H1 (cell line): ENCODE measurements at regions not wholly inside any gene's neighbourhood (a gene's known extent, or its start where the extent isn't known, plus 50 kb on each side); places are given as distances from the start of the nearest gene placed in this dataset.

ENCODE experiments used
- TEAD4 ChIP-seq: IDR thresholded peaks from 2 replicates; pipeline ENCODE4 v1.6.1; 2012; ENCODE audit warnings: low read depth, low read length, inconsistent platforms, mixed read lengths
- TF ChIP-seq, protein P1 (sequence below): fragments of 300-600 bp; sonication (generic); IDR thresholded peaks from 2 replicates; pipeline ENCODE4 v1.7.1; 2012; ENCODE audit warnings: low read length, moderate library complexity, mild to moderate bottlenecking, inconsistent platforms; ENCODE audit not compliant: insufficient replicate concordance

- TF ChIP-seq, protein P1, sequence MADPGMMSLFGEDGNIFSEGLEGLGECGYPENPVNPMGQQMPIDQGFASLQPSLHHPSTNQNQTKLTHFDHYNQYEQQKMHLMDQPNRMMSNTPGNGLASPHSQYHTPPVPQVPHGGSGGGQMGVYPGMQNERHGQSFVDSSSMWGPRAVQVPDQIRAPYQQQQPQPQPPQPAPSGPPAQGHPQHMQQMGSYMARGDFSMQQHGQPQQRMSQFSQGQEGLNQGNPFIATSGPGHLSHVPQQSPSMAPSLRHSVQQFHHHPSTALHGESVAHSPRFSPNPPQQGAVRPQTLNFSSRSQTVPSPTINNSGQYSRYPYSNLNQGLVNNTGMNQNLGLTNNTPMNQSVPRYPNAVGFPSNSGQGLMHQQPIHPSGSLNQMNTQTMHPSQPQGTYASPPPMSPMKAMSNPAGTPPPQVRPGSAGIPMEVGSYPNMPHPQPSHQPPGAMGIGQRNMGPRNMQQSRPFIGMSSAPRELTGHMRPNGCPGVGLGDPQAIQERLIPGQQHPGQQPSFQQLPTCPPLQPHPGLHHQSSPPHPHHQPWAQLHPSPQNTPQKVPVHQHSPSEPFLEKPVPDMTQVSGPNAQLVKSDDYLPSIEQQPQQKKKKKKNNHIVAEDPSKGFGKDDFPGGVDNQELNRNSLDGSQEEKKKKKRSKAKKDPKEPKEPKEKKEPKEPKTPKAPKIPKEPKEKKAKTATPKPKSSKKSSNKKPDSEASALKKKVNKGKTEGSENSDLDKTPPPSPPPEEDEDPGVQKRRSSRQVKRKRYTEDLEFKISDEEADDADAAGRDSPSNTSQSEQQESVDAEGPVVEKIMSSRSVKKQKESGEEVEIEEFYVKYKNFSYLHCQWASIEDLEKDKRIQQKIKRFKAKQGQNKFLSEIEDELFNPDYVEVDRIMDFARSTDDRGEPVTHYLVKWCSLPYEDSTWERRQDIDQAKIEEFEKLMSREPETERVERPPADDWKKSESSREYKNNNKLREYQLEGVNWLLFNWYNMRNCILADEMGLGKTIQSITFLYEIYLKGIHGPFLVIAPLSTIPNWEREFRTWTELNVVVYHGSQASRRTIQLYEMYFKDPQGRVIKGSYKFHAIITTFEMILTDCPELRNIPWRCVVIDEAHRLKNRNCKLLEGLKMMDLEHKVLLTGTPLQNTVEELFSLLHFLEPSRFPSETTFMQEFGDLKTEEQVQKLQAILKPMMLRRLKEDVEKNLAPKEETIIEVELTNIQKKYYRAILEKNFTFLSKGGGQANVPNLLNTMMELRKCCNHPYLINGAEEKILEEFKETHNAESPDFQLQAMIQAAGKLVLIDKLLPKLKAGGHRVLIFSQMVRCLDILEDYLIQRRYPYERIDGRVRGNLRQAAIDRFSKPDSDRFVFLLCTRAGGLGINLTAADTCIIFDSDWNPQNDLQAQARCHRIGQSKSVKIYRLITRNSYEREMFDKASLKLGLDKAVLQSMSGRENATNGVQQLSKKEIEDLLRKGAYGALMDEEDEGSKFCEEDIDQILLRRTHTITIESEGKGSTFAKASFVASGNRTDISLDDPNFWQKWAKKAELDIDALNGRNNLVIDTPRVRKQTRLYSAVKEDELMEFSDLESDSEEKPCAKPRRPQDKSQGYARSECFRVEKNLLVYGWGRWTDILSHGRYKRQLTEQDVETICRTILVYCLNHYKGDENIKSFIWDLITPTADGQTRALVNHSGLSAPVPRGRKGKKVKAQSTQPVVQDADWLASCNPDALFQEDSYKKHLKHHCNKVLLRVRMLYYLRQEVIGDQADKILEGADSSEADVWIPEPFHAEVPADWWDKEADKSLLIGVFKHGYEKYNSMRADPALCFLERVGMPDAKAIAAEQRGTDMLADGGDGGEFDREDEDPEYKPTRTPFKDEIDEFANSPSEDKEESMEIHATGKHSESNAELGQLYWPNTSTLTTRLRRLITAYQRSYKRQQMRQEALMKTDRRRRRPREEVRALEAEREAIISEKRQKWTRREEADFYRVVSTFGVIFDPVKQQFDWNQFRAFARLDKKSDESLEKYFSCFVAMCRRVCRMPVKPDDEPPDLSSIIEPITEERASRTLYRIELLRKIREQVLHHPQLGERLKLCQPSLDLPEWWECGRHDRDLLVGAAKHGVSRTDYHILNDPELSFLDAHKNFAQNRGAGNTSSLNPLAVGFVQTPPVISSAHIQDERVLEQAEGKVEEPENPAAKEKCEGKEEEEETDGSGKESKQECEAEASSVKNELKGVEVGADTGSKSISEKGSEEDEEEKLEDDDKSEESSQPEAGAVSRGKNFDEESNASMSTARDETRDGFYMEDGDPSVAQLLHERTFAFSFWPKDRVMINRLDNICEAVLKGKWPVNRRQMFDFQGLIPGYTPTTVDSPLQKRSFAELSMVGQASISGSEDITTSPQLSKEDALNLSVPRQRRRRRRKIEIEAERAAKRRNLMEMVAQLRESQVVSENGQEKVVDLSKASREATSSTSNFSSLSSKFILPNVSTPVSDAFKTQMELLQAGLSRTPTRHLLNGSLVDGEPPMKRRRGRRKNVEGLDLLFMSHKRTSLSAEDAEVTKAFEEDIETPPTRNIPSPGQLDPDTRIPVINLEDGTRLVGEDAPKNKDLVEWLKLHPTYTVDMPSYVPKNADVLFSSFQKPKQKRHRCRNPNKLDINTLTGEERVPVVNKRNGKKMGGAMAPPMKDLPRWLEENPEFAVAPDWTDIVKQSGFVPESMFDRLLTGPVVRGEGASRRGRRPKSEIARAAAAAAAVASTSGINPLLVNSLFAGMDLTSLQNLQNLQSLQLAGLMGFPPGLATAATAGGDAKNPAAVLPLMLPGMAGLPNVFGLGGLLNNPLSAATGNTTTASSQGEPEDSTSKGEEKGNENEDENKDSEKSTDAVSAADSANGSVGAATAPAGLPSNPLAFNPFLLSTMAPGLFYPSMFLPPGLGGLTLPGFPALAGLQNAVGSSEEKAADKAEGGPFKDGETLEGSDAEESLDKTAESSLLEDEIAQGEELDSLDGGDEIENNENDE = no peak
- TF ChIP-seq TEAD4 = no peak
Observed at GRCh38 chr18:47594621-47595086, 335.8 kb downstream of the SMAD2 start (continued).
